Left kidney (tissue), 1 donor: ENCODE measurements at regions not wholly inside any gene's neighbourhood (a gene's known extent, or its start where the extent isn't known, plus 50 kb on each side); places are given as distances from the start of the nearest gene placed in this dataset.

Source experiments
- DNase-seq: peaks from one replicate; pipeline ENCODE4 v3.0.0-alpha.2; 2013

- no peak for DNase-seq
Measured at GRCh38 chr14:42368234-42368633, 761.6 kb downstream of the LRFN5 start.

DNA sequence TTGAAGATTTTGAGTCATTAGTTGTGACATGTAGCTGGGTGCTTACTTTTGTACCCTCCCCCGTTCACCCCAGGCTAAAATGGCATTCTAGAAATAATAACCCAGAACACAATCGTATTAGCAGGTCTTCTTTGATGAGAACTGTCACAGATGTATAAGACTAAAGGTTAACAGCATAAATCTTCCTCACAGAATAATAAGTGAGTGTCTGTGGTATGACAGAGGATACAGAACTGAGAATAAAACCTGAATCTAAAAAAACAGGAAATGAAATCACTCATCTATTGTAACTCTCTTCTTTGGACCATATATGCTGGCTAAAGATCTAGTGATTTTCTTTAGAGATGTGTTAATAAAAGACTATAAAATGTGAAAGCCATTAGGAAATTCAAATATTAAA lies 746.6 kb downstream of the LRFN5 start:
- no peak for DNase-seq

GRCh38 chr14:42335918-42336317 lies 729.2 kb downstream of the LRFN5 start:
- no peak for DNase-seq

GRCh38 chr14:42334931-42335330 lies 728.3 kb downstream of the LRFN5 start:
- no peak for DNase-seq

- DNase-seq = no peak
Measured at GRCh38 chr14:42323426-42323825, 716.8 kb downstream of the LRFN5 start.

GRCh38 chr14:42322531-42323284 lies 716.0 kb downstream of the LRFN5 start:
- DNase-seq = no peak

- DNase-seq = no peak
Measured at GRCh38 chr14:42319996-42320395, 713.3 kb downstream of the LRFN5 start.

DNA sequence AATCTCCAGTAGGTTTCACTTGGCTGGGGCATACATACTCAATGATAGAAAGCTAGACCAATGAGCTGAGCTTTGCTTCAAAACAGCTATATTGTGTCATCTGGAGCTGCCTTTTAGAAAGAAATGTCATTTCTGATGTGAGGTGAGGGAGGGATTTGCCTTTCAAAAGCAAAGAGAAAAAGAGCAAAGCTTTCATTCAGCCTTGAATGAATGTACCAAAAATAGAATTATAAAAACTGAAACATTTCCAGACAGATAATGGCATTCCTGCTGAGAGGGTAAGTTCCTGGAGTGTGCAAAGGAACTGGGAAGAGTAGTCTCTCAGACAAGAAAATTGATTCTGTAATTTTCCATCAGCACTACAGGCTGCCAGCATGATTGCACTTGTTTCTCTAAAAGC lies 710.0 kb downstream of the LRFN5 start:
- no peak for DNase-seq

GRCh38 chr14:42311876-42312275 lies 705.2 kb downstream of the LRFN5 start:
- no peak for DNase-seq

DNA sequence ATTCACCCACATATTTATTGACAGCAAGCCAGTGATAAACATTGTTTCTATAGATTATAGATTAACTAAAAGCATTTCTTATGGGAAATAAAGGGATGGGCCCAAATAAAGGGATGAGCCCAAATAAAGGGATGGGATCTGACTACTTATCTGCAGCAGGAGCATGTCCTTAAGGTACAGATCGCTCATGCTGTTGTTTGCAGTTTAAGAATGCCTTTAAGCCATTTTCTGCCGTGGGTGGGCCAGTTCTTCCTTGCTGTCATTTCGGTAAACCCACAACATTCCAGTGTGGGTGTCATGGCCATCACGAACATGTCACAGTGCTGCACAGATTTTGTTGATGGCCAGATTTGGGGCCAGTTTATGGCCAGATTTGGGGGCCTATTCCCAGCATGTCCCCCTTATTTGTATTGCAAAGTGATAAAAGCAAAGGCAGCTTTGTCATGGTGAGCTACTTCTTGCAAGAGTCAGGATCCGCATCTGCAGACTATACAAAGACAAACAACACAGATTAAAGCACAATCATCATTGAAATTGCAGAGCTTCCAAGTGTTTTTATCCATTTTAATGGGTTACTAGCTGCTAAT lies 700.7 kb downstream of the LRFN5 start:
- DNase-seq = no peak

GRCh38 chr14:42299692-42300091 lies 693.0 kb downstream of the LRFN5 start:
- peak; percentile 35 for DNase-seq

- no peak for DNase-seq
Measured at GRCh38 chr14:42293180-42293579, 686.5 kb downstream of the LRFN5 start.

GRCh38 chr14:42277840-42278239 lies 671.2 kb downstream of the LRFN5 start:
- DNase-seq = no peak

DNA sequence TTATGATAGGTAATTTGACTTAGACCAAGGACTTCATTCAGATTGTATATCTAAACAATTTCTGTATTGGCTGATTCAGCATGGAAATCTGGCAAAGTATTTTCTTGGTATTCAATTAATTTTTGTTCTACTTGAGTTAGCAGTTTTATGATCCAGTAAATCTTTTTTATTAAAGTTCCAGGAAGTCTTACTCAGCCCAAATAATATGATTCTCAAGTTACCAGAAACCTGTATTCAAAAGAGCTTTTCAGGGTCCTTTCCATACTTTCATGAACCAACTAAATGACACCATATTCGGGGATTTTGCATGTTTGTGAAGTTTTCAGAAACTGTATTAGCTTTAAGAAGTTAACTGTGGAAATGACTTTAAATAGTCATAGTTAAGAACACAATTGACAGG lies 662.6 kb downstream of the LRFN5 start:
- peak; percentile 6 for DNase-seq

GRCh38 chr14:42248131-42248530 lies 641.5 kb downstream of the LRFN5 start:
- DNase-seq = no peak

GRCh38 chr14:42241101-42241500 lies 634.4 kb downstream of the LRFN5 start:
- DNase-seq = no peak

DNA sequence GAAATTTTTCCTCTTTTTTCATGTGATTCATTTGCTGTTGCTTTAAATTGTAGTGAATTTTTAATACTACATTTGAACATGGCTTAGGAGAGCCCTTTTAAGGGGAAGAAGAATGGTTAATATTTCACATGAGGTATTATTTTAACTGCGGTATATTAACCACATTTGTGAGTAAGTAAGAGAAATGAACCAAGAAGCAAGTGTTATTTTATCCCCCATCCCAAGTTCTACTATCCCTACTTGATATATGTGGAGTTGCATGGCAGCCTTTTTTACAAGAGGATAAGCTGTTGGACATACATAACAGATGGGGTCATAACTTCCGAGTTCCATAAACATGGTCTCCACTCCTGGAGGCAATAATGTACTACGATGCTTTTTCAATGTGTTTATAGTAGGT lies 623.3 kb downstream of the LRFN5 start:
- DNase-seq = no peak

DNA sequence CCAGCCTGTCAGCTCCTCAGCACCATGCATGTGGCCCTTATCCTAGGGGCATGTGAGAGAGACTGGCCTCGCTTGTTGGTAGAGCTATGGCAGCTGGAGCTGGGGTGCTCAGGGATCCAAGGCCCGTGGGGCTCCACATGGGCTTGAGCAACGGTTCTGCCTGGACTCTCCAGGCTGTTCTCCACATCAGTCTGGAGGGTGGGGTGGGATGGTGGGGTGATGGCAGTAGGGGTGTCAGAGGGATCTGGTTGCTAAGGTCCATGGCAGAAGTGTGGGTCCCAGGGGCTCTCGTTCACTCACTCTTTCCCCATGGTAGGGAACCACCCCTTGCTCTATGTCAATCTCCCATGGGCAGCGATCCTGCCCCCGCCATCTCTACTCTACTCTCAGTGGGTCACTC lies 622.6 kb downstream of the LRFN5 start:
- no peak for DNase-seq

DNA sequence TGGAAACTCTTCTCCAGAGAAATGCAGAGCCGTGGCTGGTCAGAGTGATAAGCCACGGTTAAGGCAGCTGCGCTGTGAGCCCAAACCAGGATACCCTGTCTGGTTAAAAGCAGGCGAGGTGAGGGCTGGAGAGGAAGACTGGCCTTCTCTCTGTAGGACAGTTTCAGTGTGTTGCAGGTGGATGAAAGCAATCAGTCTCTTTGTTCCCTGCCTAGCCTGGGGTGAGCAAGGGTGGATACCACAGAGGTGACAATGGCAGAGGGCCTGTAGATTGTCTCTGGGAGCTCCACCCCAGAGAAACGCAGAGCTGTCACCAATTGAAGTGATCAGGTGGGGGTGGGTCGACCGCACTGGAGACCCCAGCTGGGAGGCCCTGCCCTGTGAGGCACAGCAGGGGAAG lies 621.9 kb downstream of the LRFN5 start:
- DNase-seq = no peak

- DNase-seq = peak; percentile 72
Measured at GRCh38 chr14:42224053-42224888, 617.6 kb downstream of the LRFN5 start.

GRCh38 chr14:42222924-42223471 lies 616.3 kb downstream of the LRFN5 start:
- DNase-seq = peak; percentile 12

DNA sequence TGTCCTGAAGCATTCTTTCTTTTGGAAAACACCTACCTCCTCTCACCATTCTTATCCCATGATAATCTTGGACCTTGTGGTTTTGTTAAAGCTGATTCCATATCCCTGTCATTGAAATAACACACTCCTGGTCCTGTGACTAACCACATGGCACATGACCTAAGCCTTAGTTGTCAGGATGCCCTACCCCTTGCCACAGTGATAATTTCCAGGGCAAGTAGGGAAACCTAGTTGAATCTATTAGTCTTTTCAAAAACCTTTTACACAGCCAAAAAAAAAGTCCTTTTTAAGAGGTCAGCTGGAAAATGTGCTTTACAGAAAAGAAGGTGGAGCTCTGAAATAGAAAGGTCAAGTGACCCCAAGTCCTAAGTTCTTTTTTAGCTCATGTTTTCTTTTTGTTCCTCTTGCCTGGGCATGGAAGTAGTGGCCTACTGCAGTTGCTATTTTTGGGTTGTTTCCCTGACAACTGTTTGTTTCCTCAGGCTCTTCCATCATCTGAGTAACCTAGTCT lies 608.4 kb downstream of the LRFN5 start:
- DNase-seq = no peak

DNA sequence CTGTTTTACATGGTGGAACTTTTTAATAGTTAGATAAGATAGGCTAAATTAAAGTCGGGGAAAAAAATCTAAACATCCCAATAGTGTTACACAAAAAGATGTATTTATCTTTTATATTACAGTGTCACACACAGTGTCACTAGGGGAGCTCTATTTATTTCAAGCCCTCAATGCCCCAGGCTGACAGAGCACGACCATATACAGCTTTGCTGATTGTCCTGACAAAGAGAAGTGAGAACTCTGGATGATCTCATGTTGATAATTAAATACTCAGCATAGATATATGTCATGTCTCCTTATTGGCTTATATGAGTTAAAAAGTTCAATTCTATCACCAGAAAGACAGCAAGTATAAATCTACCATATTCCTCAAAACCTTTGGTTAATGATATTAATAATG lies 594.3 kb downstream of the LRFN5 start:
- DNase-seq = no peak
